ENCODE measurements at regions not wholly inside any gene's neighbourhood (a gene's known extent, or its start where the extent isn't known, plus 50 kb on each side); places are given as distances from the start of the nearest gene placed in this dataset.
"Not testable (repeated sequence)": the region's sequence is repeated elsewhere in the genome, so short reads cannot be mapped to it uniquely, and the experiment has no call there.

DNA sequence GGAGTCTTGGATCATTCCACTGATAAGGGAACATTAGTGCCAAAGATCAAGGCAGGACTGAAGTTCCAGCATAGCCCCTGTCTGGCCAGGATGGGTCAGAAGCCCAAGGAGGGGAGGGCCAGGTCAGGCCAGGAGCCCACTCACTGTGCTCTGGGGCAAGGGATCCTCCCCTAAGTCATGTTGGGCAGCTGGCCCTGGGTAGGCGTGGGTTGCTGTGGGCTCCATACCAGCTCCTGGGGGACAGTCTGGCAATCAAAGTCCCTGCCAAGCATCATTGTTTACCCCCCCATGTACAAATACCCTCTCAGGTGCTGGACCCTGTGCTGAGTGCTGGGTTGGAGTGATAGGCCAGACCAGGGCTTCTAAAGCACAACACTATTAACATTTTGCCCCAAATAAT lies 130.5 kb downstream of the IRX5 start:
- TF ChIP-seq, protein P1, sequence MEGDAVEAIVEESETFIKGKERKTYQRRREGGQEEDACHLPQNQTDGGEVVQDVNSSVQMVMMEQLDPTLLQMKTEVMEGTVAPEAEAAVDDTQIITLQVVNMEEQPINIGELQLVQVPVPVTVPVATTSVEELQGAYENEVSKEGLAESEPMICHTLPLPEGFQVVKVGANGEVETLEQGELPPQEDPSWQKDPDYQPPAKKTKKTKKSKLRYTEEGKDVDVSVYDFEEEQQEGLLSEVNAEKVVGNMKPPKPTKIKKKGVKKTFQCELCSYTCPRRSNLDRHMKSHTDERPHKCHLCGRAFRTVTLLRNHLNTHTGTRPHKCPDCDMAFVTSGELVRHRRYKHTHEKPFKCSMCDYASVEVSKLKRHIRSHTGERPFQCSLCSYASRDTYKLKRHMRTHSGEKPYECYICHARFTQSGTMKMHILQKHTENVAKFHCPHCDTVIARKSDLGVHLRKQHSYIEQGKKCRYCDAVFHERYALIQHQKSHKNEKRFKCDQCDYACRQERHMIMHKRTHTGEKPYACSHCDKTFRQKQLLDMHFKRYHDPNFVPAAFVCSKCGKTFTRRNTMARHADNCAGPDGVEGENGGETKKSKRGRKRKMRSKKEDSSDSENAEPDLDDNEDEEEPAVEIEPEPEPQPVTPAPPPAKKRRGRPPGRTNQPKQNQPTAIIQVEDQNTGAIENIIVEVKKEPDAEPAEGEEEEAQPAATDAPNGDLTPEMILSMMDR (IDR thresholded peaks at IDR 0.05) = no peak
- TF ChIP-seq POLR2A (IDR thresholded peaks at IDR 0.05) = no peak
- intact Hi-C loops (cut with DNase I) = no loop called here
- H3K36me3 ChIP-seq = no peaks in the 10 kb centered on the region
- H3K4me1 ChIP-seq = no peaks in the 10 kb centered on the region
- peaks cover 0 to 6% (median 0%) of the 10 kb centered on the region in 4 donors for H3K9me3 ChIP-seq
- ATAC-seq (no peak), DNase-seq (no peak)
- no peak overlapping the region for H3K4me3 ChIP-seq
- no CpG with 5 or more reads among the region's 1 CpG for WGBS (ENCODE audit: insufficient coverage, low coverage, low lambda C conversion rate, missing lambda C conversion rate)
- peaks cover 0 to 6% of the 10 kb centered on the region in 2 donors for H3K27me3 ChIP-seq
- no peak overlapping the region for H3K27ac ChIP-seq

DNA sequence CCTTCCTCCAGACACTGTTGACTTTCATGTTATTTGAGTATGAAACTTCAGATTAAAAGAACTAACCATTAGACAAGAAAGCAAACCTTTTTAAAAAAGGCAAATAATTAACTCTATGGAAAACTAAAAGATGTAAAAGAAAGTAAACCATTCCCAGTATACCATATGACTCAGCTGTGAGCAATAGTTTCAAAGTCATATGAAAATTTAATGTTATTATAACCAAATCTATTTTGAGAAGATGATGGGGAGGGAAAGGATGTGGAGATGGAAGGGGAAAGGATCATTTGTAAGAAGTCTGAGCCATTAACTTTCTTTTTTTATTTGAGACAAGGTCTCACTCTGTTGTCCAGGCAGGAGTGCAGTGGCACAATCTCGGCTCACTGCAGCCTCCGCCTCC lies 131.8 kb downstream of the IRX5 start:
- DNase-seq (no peak), ATAC-seq (no peak)
- no peaks in the 10 kb centered on the region for H3K4me1 ChIP-seq
- H3K9me3 ChIP-seq = peaks cover 0 to 6% (median 0%) of the 10 kb centered on the region in 4 donors
- no peak overlapping the region for H3K4me3 ChIP-seq
- no peaks in the 10 kb centered on the region for H3K27me3 ChIP-seq
- H3K36me3 ChIP-seq = no peaks in the 10 kb centered on the region
- TF ChIP-seq, protein P1 (IDR thresholded peaks at IDR 0.05) = no peak
- TF ChIP-seq POLR2A (IDR thresholded peaks at IDR 0.05) = no peak
- 94% methylated on average over 2 of the region's 2 CpGs for WGBS (ENCODE audit: insufficient coverage, low coverage, low lambda C conversion rate, missing lambda C conversion rate)
- H3K27ac ChIP-seq = no peak overlapping the region
- intact Hi-C loops (cut with DNase I) = no loop called here

DNA sequence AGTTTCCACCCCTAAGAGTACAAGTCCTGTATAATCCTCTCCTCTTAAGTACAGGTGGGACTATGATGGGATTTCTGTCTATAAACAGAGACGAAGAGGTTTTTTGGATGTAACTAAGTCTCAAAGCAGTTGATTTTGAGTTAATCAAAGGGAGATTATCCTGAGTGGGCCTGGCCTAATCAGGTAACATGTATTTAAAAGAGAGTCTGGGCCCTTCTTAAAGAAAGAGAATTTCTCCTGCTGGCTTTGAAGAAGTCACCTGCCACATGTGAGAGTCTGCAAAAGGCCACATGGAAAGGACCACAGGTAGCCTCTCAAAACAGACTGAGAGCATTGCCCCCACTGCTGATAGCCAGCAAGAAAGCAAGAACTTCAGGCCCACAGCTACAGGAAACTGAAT lies 142.3 kb downstream of the IRX5 start:
- 100% methylated on average over 1 of the region's 1 CpG for WGBS (ENCODE audit: insufficient coverage, low coverage, low lambda C conversion rate, missing lambda C conversion rate)
- Histone ChIP-seq H3K36me3 (no peaks in the 10 kb centered on the region), H3K27ac (no peak overlapping the region), H3K27me3 (no peaks in the 10 kb centered on the region), H3K4me3 (no peak overlapping the region), H3K4me1 (no peaks in the 10 kb centered on the region), H3K9me3 (no peaks in the 10 kb centered on the region)
- DNase-seq (no peak), ATAC-seq (no peak)
- intact Hi-C loops (cut with DNase I) = no loop called here
- TF ChIP-seq, protein P1 (IDR thresholded peaks at IDR 0.05) = no peak
- no peak for TF ChIP-seq POLR2A (IDR thresholded peaks at IDR 0.05)

DNA sequence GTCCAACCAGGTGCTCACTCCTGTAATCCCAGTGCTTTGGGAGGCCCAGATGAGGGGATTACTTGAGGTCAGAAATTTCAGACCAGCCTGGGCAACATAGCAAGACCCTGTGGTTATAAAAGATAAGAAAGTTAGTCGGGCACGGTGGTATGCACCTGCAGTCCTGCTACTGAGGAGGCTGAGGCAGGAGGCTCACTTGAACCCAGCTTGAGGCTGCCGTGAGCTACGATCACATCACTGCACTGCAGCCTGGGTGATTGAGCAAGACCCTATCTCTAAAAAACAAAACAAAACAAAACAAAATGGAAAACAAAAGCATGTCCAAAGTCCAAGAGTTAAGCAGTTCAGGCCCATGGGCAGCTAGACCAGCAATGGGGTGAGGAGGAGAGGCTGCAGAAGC lies 143.2 kb downstream of the IRX5 start:
- intact Hi-C loops (cut with DNase I) = no loop called here
- WGBS (ENCODE audit: insufficient coverage, low coverage, low lambda C conversion rate, missing lambda C conversion rate) = 24% methylated on average over 2 of the region's 4 CpGs
- no peak for TF ChIP-seq POLR2A (IDR thresholded peaks at IDR 0.05)
- TF ChIP-seq, protein P1 (IDR thresholded peaks at IDR 0.05) = no peak
- Histone ChIP-seq H3K4me1 (no peaks in the 10 kb centered on the region), H3K9me3 (no peaks in the 10 kb centered on the region), H3K4me3 (no peak overlapping the region), H3K36me3 (no peaks in the 10 kb centered on the region), H3K27ac (no peak overlapping the region), H3K27me3 (no peaks in the 10 kb centered on the region)
- DNase-seq (no peak), ATAC-seq (no peak)

DNA sequence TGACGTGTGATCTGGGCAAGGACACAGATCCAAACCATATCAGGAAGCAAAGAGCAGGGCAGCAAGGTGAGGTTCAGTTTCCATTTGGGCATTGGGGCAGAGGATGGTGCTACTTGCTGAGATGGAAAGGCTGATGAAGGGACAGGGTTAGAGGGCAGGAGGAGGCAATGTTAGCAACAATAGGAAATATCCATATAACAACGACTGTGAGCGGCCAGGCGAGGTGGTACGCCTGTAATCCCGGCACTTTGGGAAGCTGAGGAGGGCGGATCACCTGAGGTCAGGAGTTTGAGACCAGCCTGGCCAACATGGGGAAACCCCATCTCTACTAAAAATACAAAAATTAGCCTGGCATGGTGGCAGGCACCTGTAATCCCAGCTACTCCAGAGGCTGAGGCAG lies 144.5 kb downstream of the IRX5 start:
- H3K36me3 ChIP-seq; H3K4me3 ChIP-seq; ATAC-seq; intact Hi-C loops (cut with DNase I); DNase-seq; H3K27me3 ChIP-seq; H3K9me3 ChIP-seq; H3K4me1 ChIP-seq; H3K27ac ChIP-seq: not testable (repeated sequence)
- WGBS (ENCODE audit: insufficient coverage, low coverage, low lambda C conversion rate, missing lambda C conversion rate) = 100% methylated on average over 1 of the region's 7 CpGs
